H9 (cell line): ENCODE measurements at regions not wholly inside any gene's neighbourhood (a gene's known extent, or its start where the extent isn't known, plus 50 kb on each side); places are given as distances from the start of the nearest gene placed in this dataset.

ENCODE experiments used
- DNase-seq: peaks from one replicate; pipeline ENCODE4 v3.0.0-alpha.2; 2017
- H2AFZ ChIP-seq: one replicate; pipeline ENCODE4 v1.6.1; 2013; ENCODE audit warnings: mild to moderate bottlenecking, low read length, control low read depth, moderate library complexity
- H2AK5ac ChIP-seq: 2 replicates; pipeline ENCODE4 v1.6.1; 2013; ENCODE audit warnings: low read length, control low read depth, mixed read lengths; ENCODE audit not compliant: insufficient read length
- H2BK120ac ChIP-seq: one replicate; pipeline ENCODE4 v1.6.1; 2013; ENCODE audit warnings: low read depth, mild to moderate bottlenecking, low read length, control low read depth, inconsistent platforms; ENCODE audit not compliant: poor library complexity, severe bottlenecking
- H2BK12ac ChIP-seq: 2 replicates; pipeline ENCODE4 v1.6.1; 2013; ENCODE audit warnings: low read length, control low read depth, mixed read lengths, low read depth; ENCODE audit not compliant: insufficient read length
- H2BK15ac ChIP-seq: 2 replicates; pipeline ENCODE4 v1.6.1; 2013; ENCODE audit warnings: low read depth, low read length, control low read depth
- H2BK20ac ChIP-seq: one replicate; pipeline ENCODE4 v1.6.1; 2013; ENCODE audit warnings: low read depth, mild to moderate bottlenecking, low read length, control low read depth, inconsistent platforms; ENCODE audit not compliant: poor library complexity, severe bottlenecking
- H2BK5ac ChIP-seq: 2 replicates; pipeline ENCODE4 v1.6.1; 2013; ENCODE audit warnings: low read length, control low read depth, mixed read lengths; ENCODE audit not compliant: insufficient read length
- H3K14ac ChIP-seq: 2 replicates; pipeline ENCODE4 v1.6.1; 2013; ENCODE audit warnings: low read length, control low read depth; ENCODE audit not compliant: insufficient read depth
- H3K18ac ChIP-seq: 2 replicates; pipeline ENCODE4 v1.6.1; 2013; ENCODE audit warnings: low read depth, mild to moderate bottlenecking, mixed read lengths, low read length, control low read depth; ENCODE audit not compliant: insufficient read length
- H3K23ac ChIP-seq: 2 replicates; pipeline ENCODE4 v1.6.1; 2013; ENCODE audit warnings: low read length, control low read depth, mixed read lengths, low read depth; ENCODE audit not compliant: insufficient read length
- H3K23me2 ChIP-seq: 2 replicates; pipeline ENCODE4 v1.6.1; 2013; ENCODE audit warnings: low read depth, mild to moderate bottlenecking, mixed read lengths, low read length, control low read depth; ENCODE audit not compliant: insufficient read length, poor library complexity, severe bottlenecking
- H3K27ac ChIP-seq: 2 replicates; pipeline ENCODE4 v1.5.1; 2013; ENCODE audit warnings: low read length, control low read depth, mixed read lengths, low read depth; ENCODE audit not compliant: insufficient read length
- H3K27me3 ChIP-seq: 2 replicates; pipeline ENCODE4 v1.6.1; 2013; ENCODE audit warnings: low read length, control low read depth, inconsistent platforms; ENCODE audit not compliant: insufficient read depth
- H3K4ac ChIP-seq: 2 replicates; pipeline ENCODE4 v1.6.1; 2013; ENCODE audit warnings: low read depth, mild to moderate bottlenecking, control low read depth, inconsistent platforms, low read length, moderate library complexity
- H3K4me1 ChIP-seq: 2 replicates; pipeline ENCODE4 v1.6.1; 2013; ENCODE audit warnings: low read length, control low read depth, inconsistent platforms; ENCODE audit not compliant: insufficient read depth
- H3K4me2 ChIP-seq: 2 replicates; pipeline ENCODE4 v1.6.1; 2013; ENCODE audit warnings: low read length, control low read depth, mixed read lengths; ENCODE audit not compliant: insufficient read length, insufficient read depth
- H3K56ac ChIP-seq: 2 replicates; pipeline ENCODE4 v1.6.1; 2013; ENCODE audit warnings: low read depth, mild to moderate bottlenecking, mixed read lengths, low read length, control low read depth; ENCODE audit not compliant: insufficient read length
- H3K79me1 ChIP-seq: 2 replicates; pipeline ENCODE4 v1.6.1; 2013; ENCODE audit warnings: low read depth, mild to moderate bottlenecking, moderate library complexity, low read length, control low read depth, inconsistent platforms; ENCODE audit not compliant: insufficient read depth, poor library complexity, severe bottlenecking
- H3K79me2 ChIP-seq: 2 replicates; pipeline ENCODE4 v1.6.1; 2013; ENCODE audit warnings: low read length, control low read depth, inconsistent platforms; ENCODE audit not compliant: insufficient read depth
- H3K9ac ChIP-seq: 2 replicates; pipeline ENCODE4 v1.6.1; 2013; ENCODE audit warnings: low read length, control low read depth, mixed read lengths; ENCODE audit not compliant: insufficient read length; ENCODE audit errors: extremely low read depth
- H3K9me3 ChIP-seq: one replicate; pipeline ENCODE4 v1.6.1; 2013; ENCODE audit warnings: low read depth, low read length, inconsistent platforms; ENCODE audit not compliant: control insufficient read depth
- H3T11ph ChIP-seq: one replicate; pipeline ENCODE4 v1.6.1; 2013; ENCODE audit warnings: mild to moderate bottlenecking, low read length, control low read depth, inconsistent platforms
- H4K20me1 ChIP-seq: one replicate; pipeline ENCODE4 v1.6.1; 2013; ENCODE audit not compliant: control insufficient read depth, insufficient read length, insufficient read depth
- H4K5ac ChIP-seq: 2 replicates; pipeline ENCODE4 v1.6.1; 2013; ENCODE audit warnings: low read depth, mild to moderate bottlenecking, mixed read lengths, low read length, control low read depth; ENCODE audit not compliant: insufficient read length
- H4K8ac ChIP-seq: replicated peaks from 2 replicates; pipeline ENCODE4 v1.6.1; 2013; ENCODE audit warnings: low read length, control low read depth, mixed read lengths, low read depth; ENCODE audit not compliant: insufficient read length
- H4K91ac ChIP-seq: 2 replicates; pipeline ENCODE4 v1.6.1; 2013; ENCODE audit warnings: low read depth, mild to moderate bottlenecking, moderate library complexity, mixed read lengths, low read length, control low read depth; ENCODE audit not compliant: insufficient read length
- H3K27ac Mint-ChIP-seq, 3 experiments: 2 replicates in 2 of 3; 3 replicates in 1 of 3; pipeline ENCODE4 v1.8.0; 2020 to 2021; ENCODE audit warnings: mixed read lengths in 3 of 3, mild to moderate bottlenecking in 1 of 3, moderate library complexity in 1 of 3
- H3K27me3 Mint-ChIP-seq: 2 replicates; pipeline ENCODE4 v1.8.0; 2021; ENCODE audit warnings: low read depth, mild to moderate bottlenecking, moderate library complexity, mixed read lengths
- H3K36me3 Mint-ChIP-seq, 3 experiments: 2 replicates in 2 of 3; 3 replicates in 1 of 3; pipeline ENCODE4 v1.8.0; 2020 to 2021; ENCODE audit warnings: low read depth in 3 of 3, mixed read lengths in 3 of 3; ENCODE audit not compliant: insufficient read depth in 1 of 3
- H3K4me1 Mint-ChIP-seq, 2 experiments: 2 replicates each; pipeline ENCODE4 v1.8.0; 2020; ENCODE audit warnings: mixed read lengths in 2 of 2
- H3K4me3 Mint-ChIP-seq, 2 experiments: 2 replicates in 1 of 2; 3 replicates in 1 of 2; pipeline ENCODE4 v1.8.0; 2020 to 2021; ENCODE audit warnings: mild to moderate bottlenecking in 2 of 2, mixed read lengths in 2 of 2, moderate library complexity in 1 of 2
- H3K9me3 Mint-ChIP-seq, 2 experiments: 2 replicates in 1 of 2; 3 replicates in 1 of 2; pipeline ENCODE4 v1.8.0; 2020; ENCODE audit warnings: mild to moderate bottlenecking in 2 of 2, mixed read lengths in 2 of 2, moderate library complexity in 1 of 2
- CTCF ChIP-seq: fragments of 200-600 bp; sonication (generic); conservative IDR thresholded peaks from 3 replicates; pipeline ENCODE4 v1.8.0; 2021; ENCODE audit warnings: antibody characterized with exemption, mild to moderate bottlenecking
- WGBS: extraction: QIAGEN DNeasy Blood & Tissue Kit; methylation state at CpG from one replicate; pipeline ENCODE4 v1.1.7; 2013; ENCODE audit warnings: missing lambda C conversion rate, low lambda C conversion rate, mixed read lengths; ENCODE audit not compliant: insufficient read length; ENCODE audit errors: extremely low coverage; 5-methylcytosine and 5-hydroxymethylcytosine counted together

- H3K4me1 Mint-ChIP-seq: 0 out of 4 replicates have a peak, but pooled peaks cover 0 to 4% of the 10 kb centered on the region in 2 experiments
- Histone ChIP-seq H3K4me2 (no peak overlapping the region), H4K91ac (no peak overlapping the region), H3K9me3 (no peaks in the 10 kb centered on the region), H3K18ac (no peak overlapping the region), H2BK12ac (no peak overlapping the region), H2BK5ac (no peak overlapping the region), H3K14ac (no peak overlapping the region), H3K9ac (no peak overlapping the region), H2AFZ (no peak overlapping the region), H3K79me1 (no peaks in the 10 kb centered on the region), H3K56ac (no peak overlapping the region), H2BK120ac (no peak overlapping the region), H4K8ac (no peak overlapping the region), H3K27me3 (no peaks in the 10 kb centered on the region), H2AK5ac (no peak overlapping the region), H2BK15ac (no peak overlapping the region), H3K4ac (no peak overlapping the region), H3T11ph (no peak overlapping the region), H3K79me2 (no peaks in the 10 kb centered on the region), H4K5ac (no peak overlapping the region), H3K23me2 (no peaks in the 10 kb centered on the region), H3K27ac (no peak overlapping the region), H3K23ac (no peak overlapping the region), H2BK20ac (no peak overlapping the region), H3K4me1 (no peaks in the 10 kb centered on the region), H4K20me1 (no peaks in the 10 kb centered on the region)
- no CpG with 5 or more reads among the region's 5 CpGs for WGBS
- no peaks in the 10 kb centered on the region for H3K9me3 Mint-ChIP-seq
- H3K27me3 Mint-ChIP-seq: no peaks in the 10 kb centered on the region
- DNase-seq: no peak
- H3K4me3 Mint-ChIP-seq: no peak overlapping the region
- no peak overlapping the region for H3K27ac Mint-ChIP-seq
- no peak for TF ChIP-seq CTCF
- H3K36me3 Mint-ChIP-seq: no peaks in the 10 kb centered on the region
These were observed 67.8 kb downstream of the MAF start for GRCh38 chr16:79532785-79533184.
